K562 (cell line): ENCODE measurements at regions not wholly inside any gene's neighbourhood (a gene's known extent, or its start where the extent isn't known, plus 50 kb on each side); places are given as distances from the start of the nearest gene placed in this dataset.

Experiments used
- ATAC-seq: fragments of 200-7000 bp; cut with Tn5 transposase; 3 replicates; pipeline ENCODE4 v1.9.1; 2020; ENCODE audit warnings: moderate library complexity
- BruUV-seq: library from RNA; stranded (reverse); fragments of 400-500 nt; replicated peaks from 2 replicates; lab custom pipeline; 2021; lab: Mats Ljungman, UMichigan
- CTCF ChIA-PET: fragments of 300-600 bp; formaldehyde crosslinking; extraction: SDS; loops from one replicate; lab custom pipeline; 2021; ENCODE audit warnings: low intra/inter-chr PET ratio; lab: Yijun Ruan, JAX
- POLR2A ChIA-PET: fragments of 300-600, 350-650 bp; sonication (Branson Sonifier 250); formaldehyde crosslinking; extraction: SDS; loops from one replicate; lab custom pipeline; 2021; ENCODE audit warnings: antibody characterized with exemption, inconsistent platforms; lab: Yijun Ruan, JAX
- DNase-seq, 4 experiments: peaks; one replicate each; pipeline versions ENCODE4 v3.0.0 to v3.0.0-alpha.2; 2011 to 2018; ENCODE audit warnings: low spot score in 3 of 4, mixed read lengths in 3 of 4; ENCODE audit errors: extremely low read depth in 1 of 4
- FAIRE-seq: peaks from 2 replicates; lab custom pipeline; 2011; peaks lifted over from hg19 to GRCh38; lab: Jason Lieb, UNC
- H2AFZ ChIP-seq: 2 replicates; pipeline ENCODE4 v1.6.0; 2011; ENCODE audit warnings: low read depth, low read length, control low read depth, inconsistent platforms
- H3K27ac ChIP-seq: fragments of 200-600 bp; 3 replicates; pipeline ENCODE4 v1.8.0; 2011; ENCODE audit warnings: low read depth, mild to moderate bottlenecking, control low read depth, inconsistent platforms, low read length, moderate library complexity, mixed read lengths; ENCODE audit errors: extremely low read depth
- H3K27me3 ChIP-seq, 2 experiments: fragments of 300-600 bp in 1 of 2; 2 replicates in 1 of 2; 3 replicates in 1 of 2; pipeline versions ENCODE4 v1.6.0 to v1.8.0; 2011; ENCODE audit warnings: inconsistent platforms in 2 of 2, low read length in 2 of 2, mild to moderate bottlenecking in 1 of 2, mixed read lengths in 1 of 2, moderate library complexity in 1 of 2; ENCODE audit not compliant: control insufficient read depth in 2 of 2, insufficient read depth in 2 of 2
- H3K36me3 ChIP-seq: fragments of 300-600 bp; 3 replicates; pipeline ENCODE4 v1.8.0; 2011; ENCODE audit warnings: mild to moderate bottlenecking, low read length, inconsistent platforms; ENCODE audit not compliant: control insufficient read depth, insufficient read depth
- H3K4me1 ChIP-seq, 2 experiments: fragments of 200-600 bp in 1 of 2; replicated peaks in 1 of 2; 2 replicates in 1 of 2; 3 replicates in 1 of 2; pipeline versions ENCODE4 v1.5.1 to v1.8.0; 2011; ENCODE audit warnings: inconsistent platforms in 2 of 2, low read length in 2 of 2, mild to moderate bottlenecking in 1 of 2, mixed read lengths in 1 of 2, moderate library complexity in 1 of 2; ENCODE audit not compliant: control insufficient read depth in 2 of 2, insufficient read depth in 2 of 2
- H3K4me2 ChIP-seq: 2 replicates; pipeline ENCODE4 v1.6.1; 2011; ENCODE audit warnings: low read length, control low read depth, inconsistent platforms, mixed read lengths; ENCODE audit not compliant: insufficient read depth
- H3K4me3 ChIP-seq: fragments of 200-600 bp; sonication (generic), shearing (Covaris generic); 2 replicates; pipeline ENCODE4 v1.5.1; 2016; ENCODE audit warnings: control low read depth, inconsistent platforms
- H3K79me2 ChIP-seq: fragments of 200-600 bp; 3 replicates; pipeline ENCODE4 v1.8.0; 2011; ENCODE audit warnings: low read length, inconsistent platforms; ENCODE audit not compliant: control insufficient read depth, insufficient read depth
- H3K9ac ChIP-seq, 2 experiments: 2 replicates each; pipeline versions ENCODE4 v1.6.0 to v1.6.1; 2011; ENCODE audit warnings: low read depth in 2 of 2, low read length in 2 of 2, control low read depth in 1 of 2, inconsistent platforms in 1 of 2, mild to moderate bottlenecking in 1 of 2, mixed read lengths in 1 of 2; ENCODE audit not compliant: insufficient read depth in 1 of 2
- H3K9me1 ChIP-seq: one replicate; pipeline ENCODE4 v1.6.0; 2011; ENCODE audit warnings: inconsistent platforms, mild to moderate bottlenecking, low read length, moderate library complexity; ENCODE audit not compliant: control insufficient read depth, insufficient read depth
- H3K9me3 ChIP-seq: replicated peaks from 2 replicates; pipeline ENCODE4 v1.5.1; 2011; ENCODE audit warnings: low read depth, low read length, inconsistent platforms; ENCODE audit not compliant: control insufficient read depth, insufficient read depth
- H4K20me1 ChIP-seq: replicated peaks from 2 replicates; pipeline ENCODE4 v1.6.1; 2011; ENCODE audit warnings: low read length, inconsistent platforms, mixed read lengths; ENCODE audit not compliant: control insufficient read depth, insufficient read depth
- ELF1 ChIP-seq: fragments of 200-800 bp; sonication (Bioruptor generic); IDR thresholded peaks from 2 replicates; pipeline ENCODE4 v1.6.1; 2016; ENCODE audit warnings: missing genetic modification characterization, missing compliant biosample characterization
- HMBOX1 ChIP-seq: sonication (generic); IDR thresholded peaks from 2 replicates; pipeline ENCODE4 v1.6.1; 2016
- MAFK ChIP-seq: IDR thresholded peaks from 2 replicates; pipeline ENCODE4 v1.6.1; 2011; ENCODE audit warnings: low read length, improper control_type of control experiment
- NCOR1 ChIP-seq: fragments of 450-650 bp; IDR thresholded peaks from 2 replicates; pipeline ENCODE4 v1.6.1; 2016; ENCODE audit warnings: mild to moderate bottlenecking, moderate library complexity
- POLR2AphosphoS5 ChIP-seq: IDR thresholded peaks from 2 replicates; pipeline ENCODE4 v1.6.1; 2011; ENCODE audit warnings: mild to moderate bottlenecking, low read depth, low read length, moderate library complexity; ENCODE audit not compliant: control insufficient read depth, insufficient read depth
- POLR3A ChIP-seq: IDR thresholded peaks from 2 replicates; pipeline ENCODE4 v1.6.1; 2011; ENCODE audit warnings: borderline replicate concordance, mild to moderate bottlenecking, moderate library complexity; ENCODE audit not compliant: insufficient read length, insufficient read depth; ENCODE audit errors: extremely low read depth
- PURB ChIP-seq: sonication (generic); formaldehyde crosslinking; IDR thresholded peaks from 2 replicates; pipeline ENCODE4 v1.9.0; 2021; ENCODE audit warnings: low read depth, mild to moderate bottlenecking, missing genetic modification reagents
- SETDB1 ChIP-seq: IDR thresholded peaks from one replicate; pipeline ENCODE4 v1.6.1; 2012; ENCODE audit warnings: low read length, control low read depth, inconsistent platforms
- SUPT5H ChIP-seq: fragments of 450-650 bp; IDR thresholded peaks from 2 replicates; pipeline ENCODE4 v1.6.1; 2016
- ZFP91 ChIP-seq: sonication (generic); formaldehyde crosslinking; IDR thresholded peaks from 2 replicates; pipeline ENCODE4 v1.8.0; 2022; ENCODE audit warnings: mild to moderate bottlenecking, missing genetic modification reagents
- ZNF263 ChIP-seq: sonication (generic); formaldehyde crosslinking; IDR thresholded peaks from 2 replicates; pipeline ENCODE4 v1.8.0; 2022; ENCODE audit warnings: mild to moderate bottlenecking, missing genetic modification reagents, borderline replicate concordance
- WGBS: fragments of 100-300 bp; shearing (Covaris generic); methylation state at CpG from one replicate; pipeline ENCODE4 v1.1.6; 2016; ENCODE audit warnings: low coverage, mixed read lengths; ENCODE audit not compliant: insufficient coverage; ENCODE audit errors: missing lambda C conversion rate; 5-methylcytosine and 5-hydroxymethylcytosine counted together
- in situ Hi-C: fragments of 300-500 bp; cut with MboI; formaldehyde crosslinking; loops from 4 replicates; pipeline ENCODE4 v1.15.0; 2018; ENCODE audit warnings: inconsistent platforms, mixed read lengths
- intact Hi-C: fragments of 100-400 bp; cut with micrococcal nuclease; formaldehyde crosslinking; loops from 2 replicates; pipeline ENCODE4 v1.14.2; 2022

- TF ChIP-seq NCOR1 (no peak), ZNF263 (no peak), POLR3A (no peak)
Observed at GRCh38 chr18:77344786-77345500, 95.3 kb downstream of the GALR1 start (continued).

GRCh38 chr18:77346208-77346810 lies 96.7 kb downstream of the GALR1 start:
- ATAC-seq (no peak), FAIRE-seq (no peak), DNase-seq (no peak)
- no peak overlapping the region for H3K4me3 ChIP-seq
- H2AFZ ChIP-seq: no peak overlapping the region
- no peak overlapping the region for H3K27ac ChIP-seq
- in situ Hi-C loops (no loop called here), intact Hi-C loops (no loop called here)
- H3K36me3 ChIP-seq: no peaks in the 10 kb centered on the region
- CTCF ChIA-PET: no interaction called here
- POLR2A ChIA-PET: no interaction called here
- H3K27me3 ChIP-seq: no peaks in the 10 kb centered on the region
- H3K9me1 ChIP-seq: no peaks in the 10 kb centered on the region
- H3K9me3 ChIP-seq: no peaks in the 10 kb centered on the region
- no peaks in the 10 kb centered on the region for H3K79me2 ChIP-seq
- H3K4me1 ChIP-seq: no peaks in the 10 kb centered on the region
- no peak overlapping the region for H3K9ac ChIP-seq
- no TSS peak for BruUV-seq
- no peak for TF ChIP-seq POLR2AphosphoS5
- TF ChIP-seq PURB: no peak
- no peak for TF ChIP-seq MAFK
- TF ChIP-seq HMBOX1: no peak
- TF ChIP-seq ELF1: no peak
- TF ChIP-seq ZFP91 (CRISPR knock-in tag): no peak
- TF ChIP-seq SETDB1: no peak
- TF ChIP-seq SUPT5H: no peak
- H3K4me2 ChIP-seq: no peak overlapping the region
- no peaks in the 10 kb centered on the region for H4K20me1 ChIP-seq
- 0% methylated on average over 2 of the region's 2 CpGs for WGBS
